GM18499 (cell line): ENCODE measurements at regions not wholly inside any gene's neighbourhood (a gene's known extent, or its start where the extent isn't known, plus 50 kb on each side); places are given as distances from the start of the nearest gene placed in this dataset.

Experiments used
- ATAC-seq: cut with Tn5 transposase; IDR thresholded peaks from one replicate; pipeline ENCODE4 v1.9.1; 2021; ENCODE audit warnings: moderate number of reproducible peaks; ENCODE audit not compliant: insufficient read depth, unreplicated experiment

GRCh38 chr4:136637071-136637777 is 895.1 kb downstream of the PCDH18 start:
- ATAC-seq = no peak

GRCh38 chr4:136636155-136636554 is 896.1 kb downstream of the PCDH18 start:
- ATAC-seq = no peak

- no peak for ATAC-seq
These were observed 898.2 kb downstream of the PCDH18 start for GRCh38 chr4:136634121-136634520.

- ATAC-seq = no peak
These were observed 932.4 kb downstream of the PCDH18 start for GRCh38 chr4:136599890-136600289.

- ATAC-seq = no peak
These were observed 941.9 kb downstream of the PCDH18 start for GRCh38 chr4:136590440-136590839.

DNA sequence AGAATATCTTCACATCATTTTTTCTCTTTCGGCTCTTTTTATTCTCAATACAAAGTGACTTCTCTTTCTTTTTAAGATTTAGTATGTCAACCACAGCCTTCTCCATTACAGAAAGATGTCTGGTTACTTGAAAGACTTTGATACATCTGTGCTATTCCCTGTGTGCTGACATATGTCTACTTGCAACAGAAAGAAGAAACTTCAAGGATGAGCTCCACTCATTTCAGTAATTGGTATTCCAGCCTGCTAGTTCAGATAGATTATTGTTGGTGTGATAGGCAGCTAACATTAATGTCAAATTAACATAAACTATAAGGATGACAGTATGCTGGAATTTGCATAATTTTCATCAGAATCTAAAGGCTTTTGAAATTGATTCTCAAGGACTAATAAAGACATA is 948.7 kb downstream of the PCDH18 start:
- ATAC-seq = no peak

- ATAC-seq = no peak
These were observed 951.2 kb downstream of the PCDH18 start for GRCh38 chr4:136581119-136581518.

DNA sequence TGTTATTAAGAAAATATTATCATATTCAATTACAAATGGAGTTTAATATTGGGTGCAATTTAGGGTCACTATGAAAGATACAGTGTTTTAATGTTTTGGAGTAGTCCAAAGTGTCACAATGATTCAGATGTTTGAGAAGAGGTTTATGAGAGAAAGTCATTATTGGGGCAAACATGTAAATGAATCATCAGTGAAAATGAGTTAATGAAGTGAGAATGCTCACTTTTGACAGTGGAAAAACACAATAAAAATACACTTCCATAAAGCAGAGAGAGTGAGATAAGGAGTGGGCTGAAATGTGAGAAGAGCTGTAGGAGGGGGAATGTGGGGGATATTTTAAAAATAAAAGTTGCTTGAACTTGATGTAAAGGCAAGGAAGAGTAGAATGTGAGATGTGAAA is 957.1 kb downstream of the PCDH18 start:
- no peak for ATAC-seq

- no peak for ATAC-seq
These were observed 958.8 kb downstream of the PCDH18 start for GRCh38 chr4:136573460-136573859.

- ATAC-seq = no peak
These were observed 961.0 kb downstream of the PCDH18 start for GRCh38 chr4:136571315-136571714.

DNA sequence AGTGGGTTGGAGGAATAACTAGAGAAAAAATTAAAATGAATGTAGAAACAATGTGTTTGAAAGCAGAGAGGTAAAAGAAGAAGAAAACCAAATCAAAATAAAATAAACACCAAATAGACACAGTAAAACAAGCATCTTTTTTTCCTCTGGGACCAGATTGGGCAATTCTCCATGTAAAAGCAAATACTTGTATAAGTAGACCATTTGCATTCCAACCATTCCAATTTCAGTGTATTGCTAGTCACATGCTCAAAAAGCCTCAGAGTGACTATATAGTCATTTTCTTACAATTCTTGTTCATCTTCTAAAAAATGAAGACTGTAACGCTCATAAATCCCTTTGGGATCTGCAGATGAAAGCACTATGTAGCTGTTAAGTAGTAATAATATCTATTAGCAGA is 969.5 kb downstream of the PCDH18 start:
- no peak for ATAC-seq

DNA sequence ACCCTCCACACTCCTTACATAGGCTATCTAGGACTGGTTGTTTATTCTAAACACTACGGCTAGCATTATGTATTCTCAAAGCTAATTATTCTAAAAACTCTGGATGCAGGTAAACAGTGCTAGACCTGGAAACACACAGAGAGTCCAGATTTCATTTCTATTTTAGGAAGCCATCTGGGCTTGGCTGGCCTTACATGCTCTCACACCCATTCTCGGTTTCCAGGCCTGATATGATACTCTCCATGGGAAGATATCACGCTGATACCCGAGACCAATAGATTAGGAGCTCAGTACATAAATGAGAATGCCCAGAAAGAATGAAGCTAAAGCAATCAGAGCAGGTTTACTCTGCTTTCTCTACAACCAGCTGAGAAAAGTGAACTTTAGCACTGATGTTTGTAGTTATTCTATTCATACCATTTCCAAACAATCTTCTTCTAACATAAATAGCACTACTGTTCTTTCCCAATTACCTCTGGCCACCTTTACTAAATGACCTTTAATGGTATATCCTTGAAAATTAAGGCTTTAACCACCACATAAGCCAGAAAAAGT is 973.3 kb downstream of the PCDH18 start:
- ATAC-seq = no peak

DNA sequence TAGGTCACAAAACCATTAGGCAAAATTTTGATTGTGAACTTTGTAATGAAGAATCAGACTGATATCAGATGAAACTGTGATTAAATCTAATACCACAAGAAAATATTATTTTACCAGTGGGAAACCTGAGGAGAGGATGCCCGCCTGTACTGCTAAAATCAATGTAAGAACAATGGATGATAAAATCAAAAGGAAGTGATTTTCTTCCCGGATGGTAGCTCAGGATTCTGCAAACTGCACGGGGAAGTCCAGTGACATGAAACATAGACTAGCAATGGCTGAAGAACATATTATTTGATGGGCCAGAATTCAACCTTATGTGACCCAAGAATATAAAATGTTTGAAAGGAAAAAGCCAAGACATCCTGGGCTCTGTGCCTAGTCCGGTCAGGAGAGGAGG is 974.9 kb downstream of the PCDH18 start:
- no peak for ATAC-seq

- ATAC-seq = no peak
These were observed 978.3 kb downstream of the PCDH18 start for GRCh38 chr4:136554033-136554432.

DNA sequence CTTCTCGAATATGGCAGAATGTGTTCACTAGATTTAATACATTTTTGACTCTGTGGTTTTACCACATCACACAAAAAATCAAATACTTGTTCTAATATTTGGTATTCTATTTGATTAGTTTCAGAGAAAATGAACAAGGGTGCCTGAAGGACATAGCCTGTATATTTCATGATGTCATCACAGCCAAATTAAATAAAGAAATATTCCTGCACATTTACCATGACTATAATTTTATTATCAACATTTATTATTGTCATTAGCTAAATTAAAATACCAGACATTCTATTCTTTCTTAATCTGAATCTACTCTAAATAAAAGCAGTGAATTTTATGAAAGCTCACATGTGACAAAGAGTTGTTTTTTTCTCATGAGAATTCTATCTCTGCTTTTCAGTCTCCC is 980.5 kb downstream of the PCDH18 start:
- no peak for ATAC-seq

- ATAC-seq = no peak
These were observed 991.5 kb downstream of the PCDH18 start for GRCh38 chr4:136540747-136541146.

- ATAC-seq = no peak
These were observed 1004.2 kb downstream of the PCDH18 start for GRCh38 chr4:136528131-136528530.

GRCh38 chr4:136526517-136526916 is 1005.8 kb downstream of the PCDH18 start:
- ATAC-seq = no peak

GRCh38 chr4:136524039-136524438 is 1008.3 kb downstream of the PCDH18 start:
- no peak for ATAC-seq

- no peak for ATAC-seq
These were observed 1015.9 kb downstream of the PCDH18 start for GRCh38 chr4:136516371-136516770.

DNA sequence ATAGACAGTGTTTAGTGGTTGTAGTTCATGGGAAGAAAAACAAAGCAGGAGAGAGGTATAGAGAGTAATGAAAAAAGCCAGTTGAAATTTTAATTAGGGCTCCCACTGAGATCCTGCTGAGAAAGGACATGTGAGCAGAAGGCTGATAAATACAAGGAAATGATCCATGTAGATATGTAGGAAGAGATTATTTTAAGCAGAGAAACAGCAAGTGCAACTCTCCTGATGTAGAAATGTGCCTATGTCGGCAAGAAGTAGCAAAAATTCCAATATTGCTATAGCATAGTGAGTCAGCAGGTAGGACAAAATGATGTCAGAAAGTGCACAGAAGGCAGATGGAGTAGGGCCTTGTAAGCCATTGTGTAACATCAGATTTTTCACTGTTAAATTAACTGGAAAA is 1027.3 kb downstream of the PCDH18 start:
- no peak for ATAC-seq

- no peak for ATAC-seq
These were observed 1036.4 kb downstream of the PCDH18 start for GRCh38 chr4:136495851-136496250.
